Caco-2 (cell line): ENCODE measurements at regions not wholly inside any gene's neighbourhood (a gene's known extent, or its start where the extent isn't known, plus 50 kb on each side); places are given as distances from the start of the nearest gene placed in this dataset.

Source experiments
- BruUV-seq: library from RNA; stranded (reverse); fragments of 400-500 nt; replicated peaks from 2 replicates; lab custom pipeline; 2021; lab: Mats Ljungman, UMichigan
- CTCF ChIA-PET: fragments of 300-600 bp; sonication (Branson Sonifier 250); formaldehyde crosslinking; loops from one replicate; lab custom pipeline; 2022; ENCODE audit warnings: antibody characterized with exemption; lab: Charles Lee
- POLR2A ChIA-PET: fragments of 300-600 bp; sonication (Branson Sonifier 250); formaldehyde crosslinking; loops from one replicate; lab custom pipeline; 2022; ENCODE audit warnings: antibody characterized with exemption; lab: Charles Lee
- DNase-seq, 2 experiments: peaks; one replicate each; pipeline versions ENCODE4 v3.0.0 to v3.0.0-alpha.2; 2020 to 2022
- H3K27me3 ChIP-seq: replicated peaks from 2 replicates; pipeline ENCODE4 v1.6.0; 2011; ENCODE audit warnings: low read length; ENCODE audit not compliant: control insufficient read depth, insufficient read depth
- H3K36me3 ChIP-seq: 2 replicates; pipeline ENCODE4 v1.5.1; 2011; ENCODE audit warnings: low read length; ENCODE audit not compliant: control insufficient read depth, insufficient read depth
- H3K4me1 ChIP-seq: fragments of 250-450 bp; sonication (Bioruptor Pico); 2 replicates; pipeline ENCODE4 v1.5.1; 2020; ENCODE audit warnings: mild to moderate bottlenecking
- H3K4me3 ChIP-seq: 2 replicates; pipeline ENCODE4 v1.5.1; 2011; ENCODE audit warnings: low read depth, mild to moderate bottlenecking, control low read depth, low read length
- H3K9me3 ChIP-seq: fragments of 250-450 bp; sonication (Bioruptor Pico); 2 replicates; pipeline ENCODE4 v1.5.1; 2020; ENCODE audit warnings: mild to moderate bottlenecking, moderate library complexity
- H3K27ac Mint-ChIP-seq: one replicate; pipeline ENCODE4 v1.8.0; 2022; ENCODE audit warnings: mixed read lengths; ENCODE audit not compliant: unreplicated experiment
- H3K27me3 Mint-ChIP-seq: one replicate; pipeline ENCODE4 v1.8.0; 2022; ENCODE audit warnings: mixed read lengths; ENCODE audit not compliant: insufficient read depth, unreplicated experiment
- H3K36me3 Mint-ChIP-seq: one replicate; pipeline ENCODE4 v1.8.0; 2022; ENCODE audit warnings: mild to moderate bottlenecking, mixed read lengths; ENCODE audit not compliant: insufficient read depth, unreplicated experiment
- H3K4me1 Mint-ChIP-seq: one replicate; pipeline ENCODE4 v1.8.0; 2022; ENCODE audit warnings: low read depth, mixed read lengths; ENCODE audit not compliant: unreplicated experiment
- H3K4me3 Mint-ChIP-seq: one replicate; pipeline ENCODE4 v1.8.0; 2022; ENCODE audit warnings: mild to moderate bottlenecking, moderate library complexity, mixed read lengths; ENCODE audit not compliant: unreplicated experiment
- H3K9me3 Mint-ChIP-seq: one replicate; pipeline ENCODE4 v1.8.0; 2022; ENCODE audit warnings: mixed read lengths; ENCODE audit not compliant: unreplicated experiment
- intact Hi-C: fragments of 100-400 bp; cut with micrococcal nuclease; formaldehyde crosslinking; loops from one replicate; pipeline ENCODE4 v1.10.0; 2022; ENCODE audit not compliant: unreplicated experiment
- TF ChIP-seq, protein P1 (sequence below), 2 experiments: fragments of 200-600 bp in 1 of 2; IDR thresholded peaks; 1 replicate in 1 of 2; 2 replicates in 1 of 2; pipeline versions ENCODE4 v1.5.1 to v1.8.0; 2011 to 2022; ENCODE audit warnings: antibody characterized with exemption in 1 of 2, control low read depth in 1 of 2, inconsistent platforms in 1 of 2, low read depth in 1 of 2, low read length in 1 of 2, mild to moderate bottlenecking in 1 of 2, moderate library complexity in 1 of 2; ENCODE audit not compliant: insufficient read depth in 1 of 2, severe bottlenecking in 1 of 2, unreplicated experiment in 1 of 2

DNA sequence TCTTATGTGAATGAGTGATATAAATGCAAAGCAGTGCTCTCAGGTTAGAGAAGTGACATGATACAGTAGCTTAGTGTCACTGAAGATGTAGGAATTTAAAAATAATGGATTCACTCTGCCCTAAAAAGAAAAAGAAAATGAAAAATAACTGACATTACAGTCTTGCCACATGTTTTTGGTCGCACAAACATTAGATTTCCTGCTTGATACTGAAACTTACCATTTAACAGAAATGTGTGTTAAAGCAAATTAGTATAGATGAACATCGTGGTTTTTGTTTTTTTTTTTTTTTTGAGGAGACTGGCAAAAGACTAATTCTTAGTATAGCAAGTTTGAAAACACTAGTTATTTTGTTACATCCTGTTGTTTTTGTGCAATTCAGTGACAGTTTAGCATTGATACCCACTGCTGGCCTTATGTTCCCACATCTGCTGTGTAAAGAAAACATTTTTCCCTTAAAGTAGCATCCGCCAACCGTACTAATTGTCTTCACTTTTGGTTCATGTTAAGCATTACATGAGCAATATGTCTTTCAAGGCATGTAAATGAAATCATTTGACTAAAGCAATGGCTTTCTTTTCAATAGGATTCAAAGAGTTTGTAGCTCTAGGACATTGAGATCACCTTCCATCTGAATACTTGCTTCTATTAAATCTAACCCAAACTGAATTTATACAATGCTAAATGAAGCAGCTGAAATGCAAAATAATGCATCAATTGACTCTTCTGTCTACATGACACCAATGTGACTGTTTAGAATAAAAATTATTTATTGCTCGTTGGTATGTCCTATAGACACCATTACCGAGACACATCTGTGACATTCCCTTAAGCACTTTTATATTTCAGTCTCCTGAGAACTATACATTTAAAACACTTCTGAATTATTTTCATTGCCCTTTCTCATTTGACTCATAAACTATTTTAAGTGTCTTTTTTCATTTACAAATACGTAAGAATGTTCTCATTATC is 859.1 kb downstream of the MAT2B start:
- no peak overlapping the region for H3K4me3 ChIP-seq
- intact Hi-C loops = no loop called here

DNA sequence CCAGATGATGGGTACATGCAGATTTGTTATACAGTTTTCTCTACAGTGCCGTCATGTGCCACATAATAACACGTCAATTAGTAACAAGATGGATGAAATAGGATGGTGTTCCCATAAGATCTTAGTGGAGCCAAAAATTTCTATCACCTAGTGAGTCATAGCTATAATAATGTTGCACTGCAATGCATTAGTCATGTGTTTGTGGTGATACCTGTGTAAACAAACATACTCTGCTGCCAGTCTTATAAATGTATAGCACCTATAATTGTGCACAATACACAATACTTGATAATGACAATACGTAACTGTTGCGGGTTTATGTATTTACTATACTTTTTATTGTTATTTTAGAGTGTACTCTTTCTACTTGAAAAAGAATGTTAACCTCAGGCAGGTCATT is 865.4 kb downstream of the MAT2B start:
- DNase-seq = no peak
- Histone ChIP-seq H3K36me3 (no peaks in the 10 kb centered on the region), H3K27me3 (no peaks in the 10 kb centered on the region), H3K9me3 (no peaks in the 10 kb centered on the region), H3K4me1 (no peaks in the 10 kb centered on the region), H3K4me3 (no peak overlapping the region)
- intact Hi-C loops = no loop called here
- Mint-ChIP-seq H3K27ac (no peak overlapping the region), H3K27me3 (no peaks in the 10 kb centered on the region), H3K4me1 (no peaks in the 10 kb centered on the region), H3K9me3 (no peaks in the 10 kb centered on the region), H3K4me3 (no peak overlapping the region), H3K36me3 (no peaks in the 10 kb centered on the region)
- BruUV-seq = no TSS peak
- ChIA-PET CTCF (no interaction called here), POLR2A (no interaction called here)
- TF ChIP-seq, protein P1, sequence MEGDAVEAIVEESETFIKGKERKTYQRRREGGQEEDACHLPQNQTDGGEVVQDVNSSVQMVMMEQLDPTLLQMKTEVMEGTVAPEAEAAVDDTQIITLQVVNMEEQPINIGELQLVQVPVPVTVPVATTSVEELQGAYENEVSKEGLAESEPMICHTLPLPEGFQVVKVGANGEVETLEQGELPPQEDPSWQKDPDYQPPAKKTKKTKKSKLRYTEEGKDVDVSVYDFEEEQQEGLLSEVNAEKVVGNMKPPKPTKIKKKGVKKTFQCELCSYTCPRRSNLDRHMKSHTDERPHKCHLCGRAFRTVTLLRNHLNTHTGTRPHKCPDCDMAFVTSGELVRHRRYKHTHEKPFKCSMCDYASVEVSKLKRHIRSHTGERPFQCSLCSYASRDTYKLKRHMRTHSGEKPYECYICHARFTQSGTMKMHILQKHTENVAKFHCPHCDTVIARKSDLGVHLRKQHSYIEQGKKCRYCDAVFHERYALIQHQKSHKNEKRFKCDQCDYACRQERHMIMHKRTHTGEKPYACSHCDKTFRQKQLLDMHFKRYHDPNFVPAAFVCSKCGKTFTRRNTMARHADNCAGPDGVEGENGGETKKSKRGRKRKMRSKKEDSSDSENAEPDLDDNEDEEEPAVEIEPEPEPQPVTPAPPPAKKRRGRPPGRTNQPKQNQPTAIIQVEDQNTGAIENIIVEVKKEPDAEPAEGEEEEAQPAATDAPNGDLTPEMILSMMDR (IDR thresholded peaks at IDR 0.05; ENCODE audit: insufficient read depth in 1 of 2, low read depth in 1 of 2, low read length in 1 of 2, severe bottlenecking in 1 of 2, unreplicated experiment in 1 of 2) = no peak

More for the DNA sequence above, 859.1 kb downstream of the MAT2B start:
- Histone ChIP-seq H3K27me3 (no peaks in the 10 kb centered on the region), H3K9me3 (no peaks in the 10 kb centered on the region), H3K36me3 (no peaks in the 10 kb centered on the region), H3K4me1 (peaks cover 3% of the 10 kb centered on the region)
- Mint-ChIP-seq H3K27me3 (peaks cover 3% of the 10 kb centered on the region), H3K4me3 (no peak overlapping the region), H3K4me1 (no peaks in the 10 kb centered on the region), H3K36me3 (no peaks in the 10 kb centered on the region), H3K9me3 (no peaks in the 10 kb centered on the region), H3K27ac (no peak overlapping the region)
- ChIA-PET POLR2A (no interaction called here), CTCF (no interaction called here)
- DNase-seq = no peak
- BruUV-seq = no TSS peak
- TF ChIP-seq, protein P1 (IDR thresholded peaks at IDR 0.05; ENCODE audit: insufficient read depth in 1 of 2, low read depth in 1 of 2, low read length in 1 of 2, severe bottlenecking in 1 of 2, unreplicated experiment in 1 of 2) = no peak

DNA sequence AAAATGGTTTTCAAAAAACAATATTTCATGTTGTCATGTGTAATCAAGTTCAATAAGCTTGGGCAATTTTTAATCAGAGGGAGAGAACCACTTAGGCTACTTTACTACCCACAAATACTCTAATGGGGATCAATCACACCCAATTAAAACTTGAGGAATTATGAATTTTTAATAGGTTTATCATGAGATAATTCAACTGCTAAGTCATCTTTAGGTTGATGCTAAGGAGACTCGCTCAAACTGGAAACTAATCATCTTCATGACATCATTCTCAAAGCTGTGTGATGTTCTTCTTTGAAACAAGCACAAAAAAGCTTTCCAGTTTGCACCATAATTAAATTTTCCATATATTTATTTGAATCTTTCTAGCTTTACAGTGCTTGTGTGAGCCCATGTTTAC is 867.5 kb downstream of the MAT2B start:
- POLR2A ChIA-PET = no interaction called here
- Mint-ChIP-seq H3K36me3 (no peaks in the 10 kb centered on the region), H3K4me3 (no peak overlapping the region), H3K27me3 (no peaks in the 10 kb centered on the region), H3K9me3 (no peaks in the 10 kb centered on the region), H3K4me1 (no peaks in the 10 kb centered on the region), H3K27ac (no peak overlapping the region)
- intact Hi-C loops = no loop called here
- CTCF ChIA-PET = no interaction called here
- BruUV-seq = no TSS peak
- Histone ChIP-seq H3K36me3 (no peaks in the 10 kb centered on the region), H3K4me1 (no peaks in the 10 kb centered on the region), H3K9me3 (no peaks in the 10 kb centered on the region), H3K27me3 (no peaks in the 10 kb centered on the region), H3K4me3 (no peak overlapping the region)
- no peak for DNase-seq
- TF ChIP-seq, protein P1 (IDR thresholded peaks at IDR 0.05; ENCODE audit: insufficient read depth in 1 of 2, low read depth in 1 of 2, low read length in 1 of 2, severe bottlenecking in 1 of 2, unreplicated experiment in 1 of 2) = no peak
